ENCODE measurements at regions not wholly inside any gene's neighbourhood (a gene's known extent, or its start where the extent isn't known, plus 50 kb on each side); places are given as distances from the start of the nearest gene placed in this dataset.

DNA sequence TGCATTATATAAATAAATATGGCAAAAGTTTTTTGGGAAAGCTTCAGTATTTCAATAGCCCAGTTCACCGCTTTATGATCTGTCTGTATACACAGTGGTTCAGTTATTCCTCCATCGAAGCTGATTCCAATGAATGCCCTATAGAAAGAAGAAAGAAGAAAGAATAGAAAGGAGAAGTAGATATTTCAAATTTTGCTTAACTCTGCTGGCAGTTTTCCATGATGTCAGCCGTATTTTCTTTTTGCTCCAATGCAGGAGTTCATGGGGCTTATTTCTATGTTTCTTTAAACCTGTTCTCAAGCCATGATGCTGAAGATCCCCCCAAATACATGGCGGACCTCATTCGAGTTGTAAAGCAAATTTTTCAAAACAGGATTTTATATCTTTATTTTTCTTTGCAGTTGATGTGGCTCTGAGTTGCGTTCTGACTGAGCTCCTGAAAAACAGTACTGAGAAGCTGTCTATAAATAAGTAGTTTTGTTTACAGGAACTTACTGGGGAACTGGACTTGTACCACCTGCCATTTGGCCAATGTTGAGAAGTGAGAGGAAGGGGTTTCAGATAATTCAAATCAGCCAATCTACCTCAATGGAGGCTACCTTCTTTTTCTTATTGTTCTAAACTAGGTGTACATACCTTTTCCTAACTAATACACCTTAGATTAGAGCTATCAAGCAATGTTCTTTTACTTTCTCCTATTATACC is 418.5 kb upstream of the MEF2C start:
- TF ChIP-seq, protein P1, sequence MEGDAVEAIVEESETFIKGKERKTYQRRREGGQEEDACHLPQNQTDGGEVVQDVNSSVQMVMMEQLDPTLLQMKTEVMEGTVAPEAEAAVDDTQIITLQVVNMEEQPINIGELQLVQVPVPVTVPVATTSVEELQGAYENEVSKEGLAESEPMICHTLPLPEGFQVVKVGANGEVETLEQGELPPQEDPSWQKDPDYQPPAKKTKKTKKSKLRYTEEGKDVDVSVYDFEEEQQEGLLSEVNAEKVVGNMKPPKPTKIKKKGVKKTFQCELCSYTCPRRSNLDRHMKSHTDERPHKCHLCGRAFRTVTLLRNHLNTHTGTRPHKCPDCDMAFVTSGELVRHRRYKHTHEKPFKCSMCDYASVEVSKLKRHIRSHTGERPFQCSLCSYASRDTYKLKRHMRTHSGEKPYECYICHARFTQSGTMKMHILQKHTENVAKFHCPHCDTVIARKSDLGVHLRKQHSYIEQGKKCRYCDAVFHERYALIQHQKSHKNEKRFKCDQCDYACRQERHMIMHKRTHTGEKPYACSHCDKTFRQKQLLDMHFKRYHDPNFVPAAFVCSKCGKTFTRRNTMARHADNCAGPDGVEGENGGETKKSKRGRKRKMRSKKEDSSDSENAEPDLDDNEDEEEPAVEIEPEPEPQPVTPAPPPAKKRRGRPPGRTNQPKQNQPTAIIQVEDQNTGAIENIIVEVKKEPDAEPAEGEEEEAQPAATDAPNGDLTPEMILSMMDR (IDR thresholded peaks at IDR 0.05; ENCODE audit: insufficient read depth, low read length, poor library complexity, severe bottlenecking): no peak
- TF ChIP-seq EZH2phosphoT487 (conservative IDR thresholded peaks at IDR 0.05; ENCODE audit: low read length): no peak

All from SU-DHL-6 (cell line).